ENCODE measurements at regions not wholly inside any gene's neighbourhood (a gene's known extent, or its start where the extent isn't known, plus 50 kb on each side); places are given as distances from the start of the nearest gene placed in this dataset.

GRCh38 chr6:146910611-146911010 lies 293.6 kb upstream of the STXBP5 start:
- Mint-ChIP-seq H3K27me3 (ENCODE audit: unreplicated experiment) (no peaks in the 10 kb centered on the region), H3K4me1 (ENCODE audit: low read depth, unreplicated experiment) (peaks cover 15% of the 10 kb centered on the region), H3K27ac (ENCODE audit: unreplicated experiment) (no peak overlapping the region), H3K36me3 (ENCODE audit: insufficient read depth, unreplicated experiment) (peaks cover 11% of the 10 kb centered on the region), H3K9me3 (ENCODE audit: low read depth, unreplicated experiment) (no peaks in the 10 kb centered on the region), H3K4me3 (ENCODE audit: low read depth, unreplicated experiment) (no peak overlapping the region)
- CTCF ChIA-PET = no interaction called here
- no peak for DNase-seq
- BruUV-seq (replicated peaks) = no TSS peak
- no peak for TF ChIP-seq CTCF (IDR thresholded peaks at IDR 0.05; ENCODE audit: unreplicated experiment)
- intact Hi-C loops (cut with micrococcal nuclease; ENCODE audit: unreplicated experiment) = loop anchor here (5.0 to 10.0 kb wide), 3 partner anchors 38 to 294 kb away; partner anchors contain the start of gene STXBP5

- no peaks in the 10 kb centered on the region for H3K27me3 Mint-ChIP-seq (ENCODE audit: unreplicated experiment)
- no peak overlapping the region for H3K27ac Mint-ChIP-seq (ENCODE audit: unreplicated experiment)
- H3K4me3 Mint-ChIP-seq (ENCODE audit: low read depth, unreplicated experiment) = no peak overlapping the region
- TF ChIP-seq CTCF (IDR thresholded peaks at IDR 0.05; ENCODE audit: unreplicated experiment) = no peak
- BruUV-seq (replicated peaks) = no TSS peak
- H3K36me3 Mint-ChIP-seq (ENCODE audit: insufficient read depth, unreplicated experiment) = peaks cover 11% of the 10 kb centered on the region
- intact Hi-C loops (cut with micrococcal nuclease; ENCODE audit: unreplicated experiment) = loop anchor here (5.0 to 10.0 kb wide), 3 partner anchors 39 to 293 kb away; partner anchors contain the start of gene STXBP5
- no peak for DNase-seq
- no peaks in the 10 kb centered on the region for H3K9me3 Mint-ChIP-seq (ENCODE audit: low read depth, unreplicated experiment)
- peaks cover 24% of the 10 kb centered on the region for H3K4me1 Mint-ChIP-seq (ENCODE audit: low read depth, unreplicated experiment)
- CTCF ChIA-PET = interaction anchor here (0.5 kb wide), 1 partner anchor 1715 kb away, joined by 3 read pairs; no protein-coding TSS in a partner anchor
Observed at GRCh38 chr6:146911635-146912215, 292.5 kb upstream of the STXBP5 start.

GRCh38 chr6:146912730-146913685 lies 291.2 kb upstream of the STXBP5 start:
- Mint-ChIP-seq H3K27me3 (ENCODE audit: unreplicated experiment) (no peaks in the 10 kb centered on the region), H3K4me3 (ENCODE audit: low read depth, unreplicated experiment) (no peak overlapping the region), H3K4me1 (ENCODE audit: low read depth, unreplicated experiment) (peaks cover 24% of the 10 kb centered on the region), H3K36me3 (ENCODE audit: insufficient read depth, unreplicated experiment) (peaks cover 11% of the 10 kb centered on the region), H3K27ac (ENCODE audit: unreplicated experiment) (peak overlapping the region; percentile 63), H3K9me3 (ENCODE audit: low read depth, unreplicated experiment) (no peaks in the 10 kb centered on the region)
- CTCF ChIA-PET = interaction anchor here (0.7 kb wide), 1 partner anchor 8 kb away, joined by 3 read pairs; no protein-coding TSS in a partner anchor
- no peak for DNase-seq
- no peak for TF ChIP-seq CTCF (IDR thresholded peaks at IDR 0.05; ENCODE audit: unreplicated experiment)
- BruUV-seq (replicated peaks) = no TSS peak
- intact Hi-C loops (cut with micrococcal nuclease; ENCODE audit: unreplicated experiment) = loop anchor here (5.0 to 10.0 kb wide), 3 partner anchors 41 to 292 kb away; partner anchors contain the start of gene STXBP5

- CTCF ChIA-PET = no interaction called here
- no peak for TF ChIP-seq CTCF (IDR thresholded peaks at IDR 0.05; ENCODE audit: unreplicated experiment)
- Mint-ChIP-seq H3K4me3 (ENCODE audit: low read depth, unreplicated experiment) (peak overlapping the region; percentile 54), H3K4me1 (ENCODE audit: low read depth, unreplicated experiment) (peaks cover 24% of the 10 kb centered on the region), H3K36me3 (ENCODE audit: insufficient read depth, unreplicated experiment) (peaks cover 11% of the 10 kb centered on the region), H3K9me3 (ENCODE audit: low read depth, unreplicated experiment) (no peaks in the 10 kb centered on the region), H3K27ac (ENCODE audit: unreplicated experiment) (peak overlapping the region; percentile 87), H3K27me3 (ENCODE audit: unreplicated experiment) (no peaks in the 10 kb centered on the region)
- DNase-seq = peak; percentile 63
- intact Hi-C loops (cut with micrococcal nuclease; ENCODE audit: unreplicated experiment) = loop anchor here (5.0 to 10.0 kb wide), 3 partner anchors 42 to 291 kb away; partner anchors contain the start of gene STXBP5
- BruUV-seq (replicated peaks) = no TSS peak
Observed at GRCh38 chr6:146913842-146914488, 290.3 kb upstream of the STXBP5 start.
